Small intestine (tissue), 7 donors: ENCODE measurements at regions not wholly inside any gene's neighbourhood (a gene's known extent, or its start where the extent isn't known, plus 50 kb on each side); places are given as distances from the start of the nearest gene placed in this dataset.

Source experiments
- DNase-seq, 2 donors: peaks; one replicate each; pipeline versions ENCODE4 v3.0.0 to v3.0.0-alpha.2; 2013
- FAIRE-seq: peaks from 2 replicates; lab custom pipeline; 2012; peaks lifted over from hg19 to GRCh38; lab: Jason Lieb, UNC
- H3K27ac ChIP-seq, 3 donors: one replicate each; pipeline ENCODE4 v1.5.1; 2013; ENCODE audit warnings: low read length in 2 of 3, mild to moderate bottlenecking in 2 of 3, control low read depth in 1 of 3, inconsistent platforms in 1 of 3, low read depth in 1 of 3, moderate library complexity in 1 of 3
- H3K27me3 ChIP-seq, 3 donors: one replicate each; pipeline ENCODE4 v1.6.1; 2013; ENCODE audit warnings: low read length in 3 of 3, inconsistent platforms in 1 of 3; ENCODE audit not compliant: control insufficient read depth in 3 of 3, insufficient read depth in 3 of 3
- H3K36me3 ChIP-seq, 3 donors: one replicate each; pipeline ENCODE4 v1.6.1; 2013; ENCODE audit warnings: low read length in 3 of 3, inconsistent platforms in 1 of 3, low read depth in 1 of 3, mild to moderate bottlenecking in 1 of 3, moderate library complexity in 1 of 3; ENCODE audit not compliant: control insufficient read depth in 3 of 3, insufficient read depth in 2 of 3
- H3K4me1 ChIP-seq, 3 donors: one replicate each; pipeline ENCODE4 v1.6.1; 2013; ENCODE audit warnings: low read length in 2 of 3, inconsistent platforms in 1 of 3, low read depth in 1 of 3, mild to moderate bottlenecking in 1 of 3, moderate library complexity in 1 of 3; ENCODE audit not compliant: control insufficient read depth in 3 of 3, insufficient read depth in 2 of 3
- H3K4me3 ChIP-seq, 3 donors: one replicate each; pipeline ENCODE4 v1.5.1; 2013; ENCODE audit warnings: low read length in 3 of 3, control low read depth in 1 of 3, inconsistent platforms in 1 of 3, low read depth in 1 of 3, mild to moderate bottlenecking in 1 of 3, moderate library complexity in 1 of 3
- H3K9me3 ChIP-seq, 2 donors: one replicate each; pipeline ENCODE4 v1.6.1; 2013; ENCODE audit warnings: low read depth in 1 of 2, low read length in 1 of 2; ENCODE audit not compliant: control insufficient read depth in 2 of 2, insufficient read depth in 1 of 2
- WGBS, 3 donors: extraction: QIAGEN DNeasy Blood & Tissue Kit; methylation state at CpG; one replicate each; pipeline ENCODE4 v1.1.7; 2013; 5-methylcytosine and 5-hydroxymethylcytosine counted together
- donor health status: healthy with polysubstance abuse.
- donor health status: control.
- donor health status: control.
- donor health status: Bipolar disorder and iron deficiency.
- donor health status: healthy.

DNA sequence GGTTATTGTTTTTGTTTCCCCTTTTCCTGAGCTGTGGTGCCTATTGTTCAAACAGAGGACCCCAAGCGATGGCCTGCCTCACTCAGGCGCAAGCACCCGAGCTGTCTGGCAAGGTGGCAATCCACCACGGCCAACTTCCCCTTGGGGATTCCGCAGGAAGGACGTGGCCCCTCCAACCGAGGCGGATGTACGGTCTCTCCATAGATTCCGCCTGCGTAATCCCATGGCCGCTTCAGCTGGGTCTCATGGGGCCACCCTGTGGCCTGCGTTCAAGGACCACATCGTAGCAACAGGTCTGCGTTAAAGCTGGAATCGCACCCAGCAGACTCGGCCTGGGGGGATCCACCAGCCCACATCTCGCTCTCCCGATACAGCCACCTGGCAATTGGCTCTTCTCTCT, 79.9 kb downstream of the CEBPB start:
- Histone ChIP-seq H3K27ac (no peak overlapping the region), H3K27me3 (no peaks in the 10 kb centered on the region), H3K4me1 (peaks cover 0 to 24% (median 3%) of the 10 kb centered on the region in 3 donors), H3K9me3 (no peaks in the 10 kb centered on the region), H3K36me3 (no peaks in the 10 kb centered on the region), H3K4me3 (no peak overlapping the region)
- DNase-seq (no peak), FAIRE-seq (no peak)
- 69 to 79% (median 78%) methylated on average over 19 of the region's 19 CpGs for whole genome bisulfite sequencing, 3 donors

- WGBS, 3 donors: 77 to 86% (median 79%) methylated on average over 7 of the region's 7 CpGs
- Histone ChIP-seq H3K27ac (no peak overlapping the region), H3K9me3 (no peaks in the 10 kb centered on the region), H3K36me3 (no peaks in the 10 kb centered on the region), H3K27me3 (no peaks in the 10 kb centered on the region), H3K4me1 (peaks cover 0 to 24% (median 3%) of the 10 kb centered on the region in 3 donors), H3K4me3 (no peak overlapping the region)
- FAIRE-seq: no peak
- DNase-seq: no peak
Measured at GRCh38 chr20:50271176-50271575, 80.5 kb downstream of the CEBPB start.

DNA sequence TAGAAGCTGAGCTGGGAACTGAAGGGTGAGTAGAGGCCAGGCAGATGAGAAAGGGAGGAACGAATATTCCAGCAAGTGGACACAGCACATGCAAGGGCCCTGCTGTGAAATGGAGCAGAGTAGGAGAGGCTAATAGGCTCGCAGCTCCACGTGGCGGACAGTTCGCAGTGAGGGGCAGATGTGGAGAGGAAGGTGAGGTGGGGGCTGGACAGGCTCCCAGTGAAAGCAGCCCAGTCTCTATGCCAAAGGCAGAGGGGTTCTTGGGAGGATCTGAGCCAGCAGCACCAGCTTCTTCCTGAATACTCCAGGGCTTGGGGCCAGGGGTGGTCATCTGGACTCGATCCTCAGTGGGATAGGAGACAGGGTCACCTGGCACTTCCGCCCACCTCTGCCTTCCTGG, 81.0 kb downstream of the CEBPB start:
- no peaks in the 10 kb centered on the region for H3K36me3 ChIP-seq
- H3K9me3 ChIP-seq: no peaks in the 10 kb centered on the region
- peaks cover 0 to 21% (median 3%) of the 10 kb centered on the region in 3 donors for H3K4me1 ChIP-seq
- 82 to 91% (median 91%) methylated on average over 7 of the region's 7 CpGs for WGBS, 3 donors
- no peak for DNase-seq
- no peak for FAIRE-seq
- no peaks in the 10 kb centered on the region for H3K27me3 ChIP-seq
- no peak overlapping the region for H3K27ac ChIP-seq
- H3K4me3 ChIP-seq: no peak overlapping the region

GRCh38 chr20:50272030-50272723, 81.5 kb downstream of the CEBPB start:
- H3K27ac ChIP-seq: no peak overlapping the region
- H3K4me1 ChIP-seq: peaks cover 0 to 21% (median under 1%) of the 10 kb centered on the region in 3 donors
- H3K9me3 ChIP-seq: no peaks in the 10 kb centered on the region
- no peak overlapping the region for H3K4me3 ChIP-seq
- FAIRE-seq (no peak), DNase-seq (no peak)
- WGBS, 3 donors: 61 to 75% (median 65%) methylated on average over 7 to 8 of the region's 8 CpGs
- no peaks in the 10 kb centered on the region for H3K27me3 ChIP-seq
- no peaks in the 10 kb centered on the region for H3K36me3 ChIP-seq

- H3K27me3 ChIP-seq: no peaks in the 10 kb centered on the region
- no peak overlapping the region for H3K4me3 ChIP-seq
- H3K9me3 ChIP-seq: no peaks in the 10 kb centered on the region
- FAIRE-seq (no peak), DNase-seq (no peak)
- peaks cover 0 to 16% (median 0%) of the 10 kb centered on the region in 3 donors for H3K4me1 ChIP-seq
- no peak overlapping the region for H3K27ac ChIP-seq
- H3K36me3 ChIP-seq: no peaks in the 10 kb centered on the region
- WGBS, 3 donors: 74 to 77% (median 76%) methylated on average over 6 of the region's 6 CpGs
Measured at GRCh38 chr20:50272724-50273446, 82.3 kb downstream of the CEBPB start.

- H3K4me1 ChIP-seq: peaks cover 0 to 16% (median 2%) of the 10 kb centered on the region in 3 donors
- FAIRE-seq (no peak), DNase-seq (no peak)
- no peak overlapping the region for H3K4me3 ChIP-seq
- no peaks in the 10 kb centered on the region for H3K36me3 ChIP-seq
- no peaks in the 10 kb centered on the region for H3K27me3 ChIP-seq
- no peaks in the 10 kb centered on the region for H3K9me3 ChIP-seq
- whole genome bisulfite sequencing, 3 donors: 69 to 75% (median 74%) methylated on average over 19 of the region's 19 CpGs
- peak overlapping the region in 1 of 3 donors; percentile 5 for H3K27ac ChIP-seq
Measured at GRCh38 chr20:50273601-50274491, 83.2 kb downstream of the CEBPB start.

DNA sequence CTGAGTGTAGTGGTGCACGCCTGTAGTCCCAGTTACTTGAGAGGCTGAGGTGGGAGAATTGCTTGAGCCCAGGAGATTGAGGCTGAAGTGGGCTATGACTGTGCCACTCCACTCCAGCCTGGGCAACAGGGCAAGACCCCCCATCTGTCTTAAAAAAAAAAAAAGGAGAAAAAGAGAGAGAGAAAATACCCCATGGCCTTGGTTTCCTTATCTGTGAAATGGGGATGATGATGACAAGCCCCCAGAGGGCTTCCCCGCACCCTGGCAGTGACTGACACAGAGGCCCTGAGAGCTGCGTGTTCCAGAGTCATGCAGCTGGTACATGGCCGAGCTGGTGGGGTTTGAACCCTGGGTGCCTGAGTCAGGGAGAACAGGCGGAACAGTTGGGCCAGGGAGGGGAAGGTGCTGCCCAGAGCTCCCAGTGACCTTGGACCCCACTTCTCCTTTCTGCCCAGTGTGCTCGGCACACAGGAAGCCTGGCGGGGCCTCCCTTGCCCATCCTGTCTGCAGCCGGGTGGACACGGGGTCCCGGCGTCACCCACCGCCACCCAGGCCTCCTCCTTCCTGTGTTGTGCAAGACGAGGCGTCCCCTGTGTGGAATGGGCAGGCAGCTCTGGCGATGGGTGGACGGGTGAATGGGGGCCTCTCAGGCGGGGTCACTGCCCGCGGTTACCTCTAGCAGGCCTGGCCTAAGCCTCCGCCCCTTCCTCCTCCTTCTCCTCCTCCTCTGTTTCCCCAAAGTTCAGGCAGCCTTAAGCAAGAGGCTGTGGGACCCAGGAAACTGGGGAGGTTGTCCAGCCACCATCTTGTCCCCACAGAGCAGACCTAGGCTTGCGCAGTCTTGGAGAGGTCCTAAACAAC, 84.2 kb downstream of the CEBPB start:
- WGBS, 3 donors: 77 to 83% (median 78%) methylated on average over 18 to 21 of the region's 21 CpGs
- no peak overlapping the region for H3K4me3 ChIP-seq
- DNase-seq (no peak), FAIRE-seq (no peak)
- H3K9me3 ChIP-seq: no peaks in the 10 kb centered on the region
- H3K27ac ChIP-seq: peak overlapping the region in 1 of 3 donors; percentile 56
- no peaks in the 10 kb centered on the region for H3K36me3 ChIP-seq
- no peaks in the 10 kb centered on the region for H3K27me3 ChIP-seq
- H3K4me1 ChIP-seq: peaks cover 0 to 18% (median 5%) of the 10 kb centered on the region in 3 donors
